Erythroblast (primary cell): ENCODE measurements at regions not wholly inside any gene's neighbourhood (a gene's known extent, or its start where the extent isn't known, plus 50 kb on each side); places are given as distances from the start of the nearest gene placed in this dataset.

Source experiments
- DNase-seq, 2 experiments: peaks; one replicate each; lab custom pipeline; 2025; lab: John Stamatoyannopoulos, UW
- GATA1 ChIP-seq: IDR thresholded peaks from 2 replicates; pipeline ENCODE4 v1.6.1; 2011; ENCODE audit warnings: low read depth, mild to moderate bottlenecking, control low read depth, low read length, moderate library complexity
- POLR2A ChIP-seq: IDR thresholded peaks from 2 replicates; pipeline ENCODE4 v1.6.1; 2011; ENCODE audit warnings: mild to moderate bottlenecking, low read length

- no peak for DNase-seq
- TF ChIP-seq GATA1 (no peak), POLR2A (no peak)
Observed at GRCh38 chr2:180374502-180375281, 367.6 kb upstream of the CWC22 start.

- TF ChIP-seq POLR2A (no peak), GATA1 (no peak)
- DNase-seq = no peak
Observed at GRCh38 chr2:180370511-180371205, 363.6 kb upstream of the CWC22 start.

DNA sequence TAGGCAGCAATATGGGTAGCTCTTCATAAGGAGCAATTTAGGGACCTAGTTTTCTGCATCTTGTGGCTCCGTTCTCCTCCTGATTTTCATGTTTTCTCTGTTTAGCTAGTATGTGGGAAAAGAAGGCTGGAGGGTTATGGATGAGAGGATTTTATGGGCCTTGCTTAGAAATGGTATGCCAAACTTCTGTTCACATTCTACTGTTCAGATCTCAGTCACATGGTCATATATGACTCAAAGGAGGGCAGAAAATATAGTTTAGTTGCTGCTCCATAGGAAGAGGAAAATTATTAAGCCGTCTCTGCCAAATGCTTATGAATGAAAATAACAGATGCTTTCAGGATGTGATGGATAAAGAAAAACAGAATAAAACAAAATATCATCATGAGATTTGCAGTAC lies 361.8 kb upstream of the CWC22 start:
- TF ChIP-seq POLR2A (no peak), GATA1 (no peak)
- DNase-seq = no peak

DNA sequence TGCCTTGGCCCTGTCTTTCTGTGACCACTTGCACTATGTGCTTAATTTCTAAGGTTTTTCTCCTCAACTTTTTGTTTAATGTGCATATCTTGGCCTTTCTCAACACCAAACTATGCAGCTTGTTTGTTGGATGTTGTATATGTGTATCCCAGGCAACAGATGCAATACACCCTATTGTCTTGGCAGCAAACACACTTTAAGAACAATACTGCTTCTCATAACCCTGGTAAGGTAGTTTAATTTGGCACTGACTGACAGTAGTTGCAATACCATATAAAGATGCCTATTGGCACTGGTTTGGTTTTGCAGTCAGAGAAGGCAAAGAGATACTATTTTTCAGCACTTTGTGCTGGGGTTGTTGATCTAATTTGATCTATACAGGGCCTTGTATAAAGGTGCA lies 360.7 kb upstream of the CWC22 start:
- TF ChIP-seq POLR2A = no peak
- TF ChIP-seq GATA1 = no peak

DNA sequence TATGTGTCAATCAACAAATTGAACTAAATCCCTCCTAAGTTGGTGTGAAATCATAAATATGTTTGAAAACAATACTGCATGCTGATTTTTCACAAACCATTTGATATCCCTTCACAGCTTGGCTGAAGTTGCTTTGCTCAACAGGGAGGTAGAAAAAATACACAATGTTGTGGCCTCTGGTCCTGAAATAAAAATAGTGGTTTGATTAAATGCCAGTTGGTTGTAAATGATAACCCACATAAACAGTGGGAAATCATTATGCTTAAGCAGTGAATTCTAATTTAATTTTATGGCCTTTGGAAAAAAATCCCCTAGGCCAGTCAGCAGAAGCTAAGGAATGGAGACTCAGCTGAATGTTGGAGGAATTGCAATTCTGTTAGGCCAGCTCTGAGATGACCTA lies 359.4 kb upstream of the CWC22 start:
- TF ChIP-seq GATA1 (no peak), POLR2A (no peak)
- no peak for DNase-seq

More for the DNA sequence above, 360.7 kb upstream of the CWC22 start:
- peak in 1 of 2 experiments; percentile 1 for DNase-seq

GRCh38 chr2:180364719-180365118 lies 357.6 kb upstream of the CWC22 start:
- no peak for DNase-seq
- TF ChIP-seq POLR2A (no peak), GATA1 (no peak)

- no peak for DNase-seq
- TF ChIP-seq GATA1 = no peak
Observed at GRCh38 chr2:180360283-180360618, 353.2 kb upstream of the CWC22 start.

DNA sequence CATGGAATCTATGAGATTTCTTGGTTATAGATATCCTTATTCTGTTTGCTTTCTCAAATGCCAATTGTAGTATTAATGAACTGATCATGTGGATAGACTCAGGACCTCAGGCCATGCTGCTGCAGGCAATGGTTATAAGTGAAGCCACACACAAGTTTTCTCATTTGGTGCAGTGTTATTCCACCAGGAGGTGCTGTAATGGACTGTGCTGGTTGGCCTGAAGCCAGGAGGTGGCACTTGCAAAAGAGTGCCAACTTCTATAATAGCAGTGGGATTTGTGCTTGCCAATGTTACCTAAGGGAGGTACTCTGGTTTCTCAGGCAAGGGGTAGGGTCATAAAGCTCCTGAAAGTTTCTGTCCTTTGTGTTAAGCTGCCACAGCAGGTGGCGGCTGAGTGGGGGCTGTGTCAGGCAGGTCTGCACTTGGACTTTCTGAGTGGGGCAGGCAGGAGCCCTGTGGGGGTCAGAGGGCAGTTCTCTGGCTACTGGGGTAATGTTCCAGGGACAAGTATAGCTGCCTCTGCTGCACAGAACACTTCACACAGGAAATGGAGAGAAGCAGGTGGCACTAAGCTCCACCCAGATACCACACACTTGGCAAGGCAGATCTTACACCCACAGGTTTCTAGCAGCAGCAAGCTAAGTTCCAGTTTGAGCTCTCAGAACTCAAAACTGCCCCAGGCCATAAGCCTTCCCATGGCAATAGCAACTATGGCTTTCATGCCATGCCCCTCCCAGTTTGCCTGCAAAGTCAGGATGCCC lies 352.6 kb upstream of the CWC22 start:
- peak in 1 of 2 experiments; percentile 3 for DNase-seq
- TF ChIP-seq GATA1 = no peak
- TF ChIP-seq POLR2A = no peak

GRCh38 chr2:180358458-180358857 lies 351.4 kb upstream of the CWC22 start:
- no peak for TF ChIP-seq GATA1
- TF ChIP-seq POLR2A = no peak
- DNase-seq = no peak

DNA sequence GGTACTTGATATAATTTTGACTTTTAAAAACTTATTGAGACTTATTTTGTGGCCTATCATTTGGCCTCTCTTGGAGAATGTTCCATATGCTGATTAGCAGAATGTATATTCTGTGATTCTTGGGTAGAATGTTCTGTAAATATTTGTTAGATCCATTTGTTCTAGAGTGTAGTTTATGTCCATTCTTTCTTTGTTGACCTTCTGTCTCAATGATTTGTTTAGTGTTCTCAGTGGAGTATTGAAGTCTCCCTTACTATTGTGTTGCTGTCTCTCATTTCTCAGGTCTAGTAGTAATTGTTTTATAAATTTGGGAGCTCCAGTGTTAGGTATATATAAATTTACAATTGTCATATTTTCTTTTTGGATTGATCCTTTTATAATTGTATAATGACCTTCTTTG lies 349.6 kb upstream of the CWC22 start:
- no peak for DNase-seq
- TF ChIP-seq GATA1 (no peak), POLR2A (no peak)

GRCh38 chr2:180352620-180353019 lies 345.5 kb upstream of the CWC22 start:
- DNase-seq = no peak
- TF ChIP-seq GATA1 (no peak), POLR2A (no peak)

DNA sequence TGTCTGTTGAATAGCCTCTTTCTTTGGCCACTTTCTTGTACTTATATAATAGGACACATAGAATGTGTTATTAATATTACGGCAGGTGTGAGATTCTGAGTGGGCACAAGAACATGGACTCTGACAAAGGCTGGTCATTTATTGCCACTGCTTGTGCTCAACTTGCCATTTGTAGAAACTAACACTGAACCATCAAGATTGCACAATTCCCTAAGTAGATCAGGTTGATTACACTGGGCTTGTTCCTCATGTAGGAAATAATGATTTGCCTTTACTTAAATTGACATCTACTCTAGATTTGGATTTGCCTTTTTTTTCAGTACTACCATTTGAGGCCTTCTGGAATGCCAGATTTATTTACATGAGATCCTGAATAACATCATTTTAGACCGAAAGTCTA lies 342.7 kb upstream of the CWC22 start:
- no peak for TF ChIP-seq GATA1
- TF ChIP-seq POLR2A = no peak
- DNase-seq = no peak

GRCh38 chr2:180343528-180344345 lies 336.6 kb upstream of the CWC22 start:
- TF ChIP-seq GATA1 = no peak
- no peak for TF ChIP-seq POLR2A
- no peak for DNase-seq

DNA sequence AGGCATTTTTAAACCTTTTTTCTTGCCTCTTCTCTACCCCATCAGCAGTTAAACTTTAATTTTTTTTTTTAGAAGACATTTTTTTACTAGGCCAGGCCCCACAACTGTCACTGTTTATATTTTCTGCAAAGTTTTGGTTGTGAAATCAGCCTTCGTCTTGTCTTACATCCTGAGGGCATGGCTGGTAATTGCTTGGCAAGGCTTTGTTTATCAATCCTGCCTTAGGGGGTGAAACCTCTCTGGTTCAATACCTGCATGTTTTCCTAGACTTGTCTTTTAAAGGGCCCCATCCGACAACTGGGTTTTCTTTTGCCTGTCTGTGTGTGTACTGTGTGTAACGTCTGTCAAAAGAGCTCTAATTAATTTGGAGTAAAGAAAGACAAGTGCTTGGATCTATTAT lies 330.0 kb upstream of the CWC22 start:
- no peak for DNase-seq
- TF ChIP-seq GATA1 (no peak), POLR2A (no peak)
